Lower leg skin (tissue), 4 donors: ENCODE measurements at regions not wholly inside any gene's neighbourhood (a gene's known extent, or its start where the extent isn't known, plus 50 kb on each side); places are given as distances from the start of the nearest gene placed in this dataset.

ENCODE experiments used
- DNase-seq, 2 donors: peaks; one replicate each; pipeline ENCODE4 v3.0.0-alpha.2; 2019; ENCODE audit warnings: low spot score in 2 of 2
- H3K4me3 ChIP-seq: fragments of 200-600 bp; sonication (generic); 2 replicates; pipeline ENCODE4 v1.5.1; 2017; ENCODE audit warnings: mild to moderate bottlenecking, low read depth; ENCODE audit not compliant: poor library complexity, severe bottlenecking
- CTCF ChIP-seq, 3 donors: fragments of 450-650 bp; IDR thresholded peaks; one replicate each; pipeline ENCODE4 v1.5.1; 2016; ENCODE audit warnings: antibody characterized with exemption in 3 of 3, mild to moderate bottlenecking in 3 of 3, moderate library complexity in 2 of 3
- POLR2A ChIP-seq, 2 donors: fragments of 450-650 bp; IDR thresholded peaks; one replicate each; pipeline ENCODE4 v1.6.1; 2016 to 2017; ENCODE audit warnings: antibody characterized with exemption in 2 of 2, mild to moderate bottlenecking in 1 of 2, moderate library complexity in 1 of 2
- WGBS, 2 donors: methylation state at CpG; one replicate each; pipeline ENCODE4 v1.1.5; 2018; 5-methylcytosine and 5-hydroxymethylcytosine counted together
- intact Hi-C: fragments of 100-400 bp; cut with DNase I; formaldehyde crosslinking; loops from one replicate; pipeline ENCODE4 v1.15.0; 2023; ENCODE audit warnings: low total_unique reads

GRCh38 chr1:29981586-29982239 is 741.7 kb downstream of the MATN1 start:
- WGBS, 2 donors: 81 to 85% methylated on average over 5 of the region's 5 CpGs
- H3K4me3 ChIP-seq: no peak overlapping the region
- intact Hi-C loops: no loop called here
- DNase-seq: no peak
- TF ChIP-seq CTCF (IDR thresholded peaks at IDR 0.05) (no peak), POLR2A (IDR thresholded peaks at IDR 0.05) (no peak)

GRCh38 chr1:29977550-29977949 is 741.2 kb downstream of the PTPRU start:
- intact Hi-C loops: no loop called here
- TF ChIP-seq POLR2A (IDR thresholded peaks at IDR 0.05): no peak
- no peak for TF ChIP-seq CTCF (IDR thresholded peaks at IDR 0.05)
- WGBS, 2 donors: 64 to 69% methylated on average over 4 of the region's 4 CpGs
- no peak for DNase-seq
- H3K4me3 ChIP-seq: no peak overlapping the region

GRCh38 chr1:29975036-29975694 is 738.8 kb downstream of the PTPRU start:
- intact Hi-C loops: no loop called here
- WGBS, 2 donors: 29% methylated on average over 7 of the region's 7 CpGs
- TF ChIP-seq POLR2A (IDR thresholded peaks at IDR 0.05): no peak
- TF ChIP-seq CTCF (IDR thresholded peaks at IDR 0.05): no peak
- peak in 1 of 2 donors; percentile 15 for DNase-seq
- H3K4me3 ChIP-seq: no peak overlapping the region

GRCh38 chr1:29974316-29974724 is 738.0 kb downstream of the PTPRU start:
- 8 to 19% methylated on average over 1 of the region's 1 CpG for WGBS, 2 donors
- DNase-seq: no peak
- no peak overlapping the region for H3K4me3 ChIP-seq
- no peak for TF ChIP-seq POLR2A (IDR thresholded peaks at IDR 0.05)
- TF ChIP-seq CTCF (IDR thresholded peaks at IDR 0.05): no peak
- intact Hi-C loops: no loop called here

GRCh38 chr1:29973406-29973805 is 737.1 kb downstream of the PTPRU start:
- WGBS, 2 donors: 49 to 60% methylated on average over 3 of the region's 3 CpGs
- DNase-seq: no peak
- no peak for TF ChIP-seq CTCF (IDR thresholded peaks at IDR 0.05)
- TF ChIP-seq POLR2A (IDR thresholded peaks at IDR 0.05): no peak
- no peak overlapping the region for H3K4me3 ChIP-seq
- intact Hi-C loops: no loop called here
